ENCODE measurements at regions not wholly inside any gene's neighbourhood (a gene's known extent, or its start where the extent isn't known, plus 50 kb on each side); places are given as distances from the start of the nearest gene placed in this dataset.

GRCh38 chr6:141153563-141153962 is 979.2 kb upstream of the GJE1 start:
- Histone ChIP-seq H3K36me3 (ENCODE audit: control insufficient read depth, insufficient read depth, low read length) (no peaks in the 10 kb centered on the region), H3K4me1 (ENCODE audit: control insufficient read depth, insufficient read depth, low read length) (no peaks in the 10 kb centered on the region), H3K9me3 (ENCODE audit: control insufficient read depth, insufficient read depth, low read length) (no peaks in the 10 kb centered on the region), H3K4me3 (ENCODE audit: low read depth, low read length) (no peak overlapping the region), H3K27ac (ENCODE audit: low read depth, low read length) (no peak overlapping the region), H3K27me3 (ENCODE audit: control insufficient read depth, insufficient read depth, low read length) (no peaks in the 10 kb centered on the region)
- DNase-seq (ENCODE audit: low read depth in 4 of 6, low spot score in 6 of 6), result no peak
- no CpG with 5 or more reads among the region's 2 CpGs for WGBS (ENCODE audit: insufficient coverage)

GRCh38 chr6:141152951-141153350 is 979.8 kb upstream of the GJE1 start:
- DNase-seq (ENCODE audit: low read depth in 4 of 6, low spot score in 6 of 6), result no peak
- Histone ChIP-seq H3K27ac (ENCODE audit: low read depth, low read length) (no peak overlapping the region), H3K4me1 (ENCODE audit: control insufficient read depth, insufficient read depth, low read length) (no peaks in the 10 kb centered on the region), H3K9me3 (ENCODE audit: control insufficient read depth, insufficient read depth, low read length) (no peaks in the 10 kb centered on the region), H3K27me3 (ENCODE audit: control insufficient read depth, insufficient read depth, low read length) (no peaks in the 10 kb centered on the region), H3K36me3 (ENCODE audit: control insufficient read depth, insufficient read depth, low read length) (no peaks in the 10 kb centered on the region), H3K4me3 (ENCODE audit: low read depth, low read length) (no peak overlapping the region)
- WGBS (ENCODE audit: insufficient coverage), result no CpG with 5 or more reads among the region's 1 CpG

- Histone ChIP-seq H3K36me3 (ENCODE audit: control insufficient read depth, insufficient read depth, low read length) (no peaks in the 10 kb centered on the region), H3K4me1 (ENCODE audit: control insufficient read depth, insufficient read depth, low read length) (no peaks in the 10 kb centered on the region), H3K4me3 (ENCODE audit: low read depth, low read length) (no peak overlapping the region), H3K9me3 (ENCODE audit: control insufficient read depth, insufficient read depth, low read length) (no peaks in the 10 kb centered on the region), H3K27ac (ENCODE audit: low read depth, low read length) (no peak overlapping the region), H3K27me3 (ENCODE audit: control insufficient read depth, insufficient read depth, low read length) (no peaks in the 10 kb centered on the region)
- WGBS (ENCODE audit: insufficient coverage), result 83% methylated on average over 2 of the region's 3 CpGs
- no peak for DNase-seq (ENCODE audit: low read depth in 4 of 6, low spot score in 6 of 6)
Measured at GRCh38 chr6:141151710-141152417, 980.9 kb upstream of the GJE1 start.

GRCh38 chr6:141141870-141142269 is 990.9 kb upstream of the GJE1 start:
- Histone ChIP-seq H3K9me3 (ENCODE audit: control insufficient read depth, insufficient read depth, low read length) (no peaks in the 10 kb centered on the region), H3K4me1 (ENCODE audit: control insufficient read depth, insufficient read depth, low read length) (no peaks in the 10 kb centered on the region), H3K27me3 (ENCODE audit: control insufficient read depth, insufficient read depth, low read length) (no peaks in the 10 kb centered on the region), H3K27ac (ENCODE audit: low read depth, low read length) (no peak overlapping the region), H3K4me3 (ENCODE audit: low read depth, low read length) (no peak overlapping the region), H3K36me3 (ENCODE audit: control insufficient read depth, insufficient read depth, low read length) (no peaks in the 10 kb centered on the region)
- DNase-seq (ENCODE audit: low read depth in 4 of 6, low spot score in 6 of 6), result no peak
- WGBS (ENCODE audit: insufficient coverage), result no CpG with 5 or more reads among the region's 2 CpGs

GRCh38 chr6:141140905-141141304 is 991.8 kb upstream of the GJE1 start:
- Histone ChIP-seq H3K27me3 (ENCODE audit: control insufficient read depth, insufficient read depth, low read length) (no peaks in the 10 kb centered on the region), H3K36me3 (ENCODE audit: control insufficient read depth, insufficient read depth, low read length) (no peaks in the 10 kb centered on the region), H3K27ac (ENCODE audit: low read depth, low read length) (no peak overlapping the region), H3K4me1 (ENCODE audit: control insufficient read depth, insufficient read depth, low read length) (no peaks in the 10 kb centered on the region), H3K9me3 (ENCODE audit: control insufficient read depth, insufficient read depth, low read length) (no peaks in the 10 kb centered on the region), H3K4me3 (ENCODE audit: low read depth, low read length) (no peak overlapping the region)
- DNase-seq (ENCODE audit: low read depth in 4 of 6, low spot score in 6 of 6), result no peak

GRCh38 chr6:141139461-141139860 is 993.3 kb upstream of the GJE1 start:
- H3K9me3 ChIP-seq (ENCODE audit: control insufficient read depth, insufficient read depth, low read length), result no peaks in the 10 kb centered on the region
- no peak overlapping the region for H3K27ac ChIP-seq (ENCODE audit: low read depth, low read length)
- H3K27me3 ChIP-seq (ENCODE audit: control insufficient read depth, insufficient read depth, low read length), result no peaks in the 10 kb centered on the region
- WGBS (ENCODE audit: insufficient coverage), result no CpG with 5 or more reads among the region's 10 CpGs
- DNase-seq (ENCODE audit: low read depth in 4 of 6, low spot score in 6 of 6), result no peak
- no peaks in the 10 kb centered on the region for H3K4me1 ChIP-seq (ENCODE audit: control insufficient read depth, insufficient read depth, low read length)
- no peak overlapping the region for H3K4me3 ChIP-seq (ENCODE audit: low read depth, low read length)
- H3K36me3 ChIP-seq (ENCODE audit: control insufficient read depth, insufficient read depth, low read length), result no peaks in the 10 kb centered on the region

- H3K27ac ChIP-seq (ENCODE audit: low read depth, low read length), result no peak overlapping the region
- DNase-seq (ENCODE audit: low read depth in 4 of 6, low spot score in 6 of 6), result peak in 1 of 6 donors; percentile 59
Measured at GRCh38 chr6:141134723-141135122, 998.0 kb upstream of the GJE1 start.

GRCh38 chr6:141133836-141134235 is 998.9 kb upstream of the GJE1 start:
- no peak for DNase-seq (ENCODE audit: low read depth in 4 of 6, low spot score in 6 of 6)
- Histone ChIP-seq H3K27ac (ENCODE audit: low read depth, low read length) (no peak overlapping the region), H3K4me1 (ENCODE audit: control insufficient read depth, insufficient read depth, low read length) (no peaks in the 10 kb centered on the region), H3K36me3 (ENCODE audit: control insufficient read depth, insufficient read depth, low read length) (no peaks in the 10 kb centered on the region), H3K27me3 (ENCODE audit: control insufficient read depth, insufficient read depth, low read length) (no peaks in the 10 kb centered on the region), H3K9me3 (ENCODE audit: control insufficient read depth, insufficient read depth, low read length) (no peaks in the 10 kb centered on the region), H3K4me3 (ENCODE audit: low read depth, low read length) (no peak overlapping the region)
- WGBS (ENCODE audit: insufficient coverage), result no CpG with 5 or more reads among the region's 3 CpGs

More at GRCh38 chr6:141134723-141135122, 998.0 kb upstream of the GJE1 start:
- Histone ChIP-seq H3K9me3 (ENCODE audit: control insufficient read depth, insufficient read depth, low read length) (no peaks in the 10 kb centered on the region), H3K27me3 (ENCODE audit: control insufficient read depth, insufficient read depth, low read length) (no peaks in the 10 kb centered on the region), H3K4me3 (ENCODE audit: low read depth, low read length) (no peak overlapping the region), H3K4me1 (ENCODE audit: control insufficient read depth, insufficient read depth, low read length) (no peaks in the 10 kb centered on the region), H3K36me3 (ENCODE audit: control insufficient read depth, insufficient read depth, low read length) (no peaks in the 10 kb centered on the region)
- no CpG with 5 or more reads among the region's 1 CpG for WGBS (ENCODE audit: insufficient coverage)

- no peak for DNase-seq (ENCODE audit: low read depth in 4 of 6, low spot score in 6 of 6)
- WGBS (ENCODE audit: insufficient coverage), result 86% methylated on average over 1 of the region's 1 CpG
- no peaks in the 10 kb centered on the region for H3K27me3 ChIP-seq (ENCODE audit: control insufficient read depth, insufficient read depth, low read length)
- H3K27ac ChIP-seq (ENCODE audit: low read depth, low read length), result no peak overlapping the region
- no peaks in the 10 kb centered on the region for H3K9me3 ChIP-seq (ENCODE audit: control insufficient read depth, insufficient read depth, low read length)
- no peak overlapping the region for H3K4me3 ChIP-seq (ENCODE audit: low read depth, low read length)
- H3K36me3 ChIP-seq (ENCODE audit: control insufficient read depth, insufficient read depth, low read length), result no peaks in the 10 kb centered on the region
- H3K4me1 ChIP-seq (ENCODE audit: control insufficient read depth, insufficient read depth, low read length), result no peaks in the 10 kb centered on the region
Measured at GRCh38 chr6:141133346-141133745, 999.4 kb upstream of the GJE1 start.

GRCh38 chr6:141131616-141132015 is 1001.1 kb upstream of the GJE1 start:
- no peaks in the 10 kb centered on the region for H3K4me1 ChIP-seq (ENCODE audit: control insufficient read depth, insufficient read depth, low read length)
- H3K9me3 ChIP-seq (ENCODE audit: control insufficient read depth, insufficient read depth, low read length), result no peaks in the 10 kb centered on the region
- no peak for DNase-seq (ENCODE audit: low read depth in 4 of 6, low spot score in 6 of 6)
- no peaks in the 10 kb centered on the region for H3K27me3 ChIP-seq (ENCODE audit: control insufficient read depth, insufficient read depth, low read length)
- no peaks in the 10 kb centered on the region for H3K36me3 ChIP-seq (ENCODE audit: control insufficient read depth, insufficient read depth, low read length)
- no peak overlapping the region for H3K4me3 ChIP-seq (ENCODE audit: low read depth, low read length)
- H3K27ac ChIP-seq (ENCODE audit: low read depth, low read length), result no peak overlapping the region
- WGBS (ENCODE audit: insufficient coverage), result no CpG with 5 or more reads among the region's 3 CpGs
